ENCODE measurements at regions not wholly inside any gene's neighbourhood (a gene's known extent, or its start where the extent isn't known, plus 50 kb on each side); places are given as distances from the start of the nearest gene placed in this dataset.

GRCh38 chr2:150020221-150020620, 432.6 kb upstream of the MMADHC start:
- no peak for TF ChIP-seq ELF1 (IDR thresholded peaks at IDR 0.05; ENCODE audit: borderline replicate concordance, low read depth)
- TF ChIP-seq JUND (IDR thresholded peaks at IDR 0.05), result no peak
- TF ChIP-seq ZNF274 (IDR thresholded peaks at IDR 0.05; ENCODE audit: low read depth, low read length), result no peak
- no peak for TF ChIP-seq ZFX (IDR thresholded peaks at IDR 0.05)
- no peak for TF ChIP-seq FOSL1 (IDR thresholded peaks at IDR 0.05; ENCODE audit: low read depth)
- no peak for TF ChIP-seq EZH2phosphoT487 (IDR thresholded peaks at IDR 0.05; ENCODE audit: borderline replicate concordance)
- no peak for TF ChIP-seq SP1 (IDR thresholded peaks at IDR 0.05; ENCODE audit: low read depth)
- H3K4me2 ChIP-seq (ENCODE audit: low read length), result no peak overlapping the region
- no peak for ATAC-seq

GRCh38 chr2:150019063-150019462, 431.5 kb upstream of the MMADHC start:
- no peak overlapping the region for H2AFZ ChIP-seq (ENCODE audit: low read depth, low read length, poor library complexity, severe bottlenecking)
- no peaks in the 10 kb centered on the region for H3K4me1 ChIP-seq (ENCODE audit: control insufficient read depth in 1 of 2, insufficient read depth in 2 of 2, low read length in 2 of 2)
- no peak overlapping the region for H3K9ac ChIP-seq (ENCODE audit: low read length)
- H3K9me2 ChIP-seq (ENCODE audit: insufficient read depth), result no peaks in the 10 kb centered on the region
- ChIA-PET CTCF (no interaction called here), RAD21 (ENCODE audit: low non-redundant PET in 1 of 2, low total read pairs in 2 of 2, uncharacterized antibody in 2 of 2, unreplicated experiment in 2 of 2) (no interaction called here), POLR2A (no interaction called here)
- H3K4me3 ChIP-seq (replicated peaks in 1 of 2; ENCODE audit: low read depth in 1 of 2, low read length in 2 of 2), result no peak overlapping the region
- H3K36me3 ChIP-seq (ENCODE audit: control insufficient read depth in 1 of 2, insufficient read depth in 2 of 2, low read length in 2 of 2), result no peaks in the 10 kb centered on the region
- no peaks in the 10 kb centered on the region for H3K27me3 ChIP-seq (ENCODE audit: insufficient read depth, low read length)
- TF ChIP-seq SRF (IDR thresholded peaks at IDR 0.05; ENCODE audit: low read depth) (no peak), POLR2A (IDR thresholded peaks at IDR 0.05; ENCODE audit: borderline replicate concordance, extremely low read depth, insufficient read depth, insufficient read length) (no peak), CBX3 (IDR thresholded peaks at IDR 0.05; ENCODE audit: low read depth) (no peak)
- no peak for DNase-seq (ENCODE audit: low read depth, low spot score)
- ATAC-seq, result no peak
- H3K79me2 ChIP-seq (ENCODE audit: insufficient read depth, low read length), result no peaks in the 10 kb centered on the region
- no TSS peak for BruUV-seq (replicated peaks)
- no peaks in the 10 kb centered on the region for H3K9me3 ChIP-seq (ENCODE audit: control insufficient read depth in 1 of 2, insufficient read depth in 1 of 2, low read depth in 1 of 2, low read length in 2 of 2)
- no peak overlapping the region for H3K4me2 ChIP-seq (ENCODE audit: low read length)
- no peak overlapping the region for H3K27ac ChIP-seq (ENCODE audit: low read depth, low read length)
- H4K20me1 ChIP-seq (ENCODE audit: insufficient read depth), result no peaks in the 10 kb centered on the region
- intact Hi-C loops (cut with micrococcal nuclease), result no loop called here

More at GRCh38 chr2:150020221-150020620, 432.6 kb upstream of the MMADHC start:
- H3K9ac ChIP-seq (ENCODE audit: low read length), result no peak overlapping the region
- DNase-seq (ENCODE audit: low read depth, low spot score), result no peak
- H3K36me3 ChIP-seq (ENCODE audit: control insufficient read depth in 1 of 2, insufficient read depth in 2 of 2, low read length in 2 of 2), result no peaks in the 10 kb centered on the region
- no peaks in the 10 kb centered on the region for H3K9me3 ChIP-seq (ENCODE audit: control insufficient read depth in 1 of 2, insufficient read depth in 1 of 2, low read depth in 1 of 2, low read length in 2 of 2)
- no peaks in the 10 kb centered on the region for H4K20me1 ChIP-seq (ENCODE audit: insufficient read depth)
- CTCF ChIA-PET, result no interaction called here
- H3K27ac ChIP-seq (ENCODE audit: low read depth, low read length), result no peak overlapping the region
- no peaks in the 10 kb centered on the region for H3K4me1 ChIP-seq (ENCODE audit: control insufficient read depth in 1 of 2, insufficient read depth in 2 of 2, low read length in 2 of 2)
- POLR2A ChIA-PET, result no interaction called here
- H3K79me2 ChIP-seq (ENCODE audit: insufficient read depth, low read length), result no peaks in the 10 kb centered on the region
- no peaks in the 10 kb centered on the region for H3K9me2 ChIP-seq (ENCODE audit: insufficient read depth)
- H3K4me3 ChIP-seq (replicated peaks in 1 of 2; ENCODE audit: low read depth in 1 of 2, low read length in 2 of 2), result no peak overlapping the region
- RAD21 ChIA-PET (ENCODE audit: low non-redundant PET in 1 of 2, low total read pairs in 2 of 2, uncharacterized antibody in 2 of 2, unreplicated experiment in 2 of 2), result no interaction called here
- intact Hi-C loops (cut with micrococcal nuclease), result no loop called here
- BruUV-seq (replicated peaks), result no TSS peak
- H3K27me3 ChIP-seq (ENCODE audit: insufficient read depth, low read length), result no peaks in the 10 kb centered on the region
- H2AFZ ChIP-seq (ENCODE audit: low read depth, low read length, poor library complexity, severe bottlenecking), result no peak overlapping the region
